SK-N-SH (cell line): ENCODE measurements at regions not wholly inside any gene's neighbourhood (a gene's known extent, or its start where the extent isn't known, plus 50 kb on each side); places are given as distances from the start of the nearest gene placed in this dataset.
A peak's percentile ranks its signal among the peaks of the same experiment; 100 is the strongest.

Experiments
- CTCF ChIA-PET: fragments of 300-600, 350-600 bp; formaldehyde crosslinking; extraction: SDS; loops from one replicate; lab custom pipeline; 2021; lab: Yijun Ruan, JAX
- POLR2A ChIA-PET: fragments of 350-600 bp; sonication (Branson Sonifier 250); formaldehyde crosslinking; extraction: SDS; loops from one replicate; lab custom pipeline; 2020; ENCODE audit warnings: antibody characterized with exemption, inconsistent platforms; lab: Yijun Ruan, JAX
- DNase-seq: peaks from one replicate; pipeline ENCODE4 v3.0.0; 2012
- H2AFZ ChIP-seq: fragments of 200-600 bp; sonication (generic); 2 replicates; pipeline ENCODE4 v1.8.1; 2016; ENCODE audit warnings: antibody characterized with exemption, mild to moderate bottlenecking, low read depth
- H3F3A ChIP-seq: fragments of 200-600 bp; sonication (generic); replicated peaks from 2 replicates; pipeline ENCODE3; 2016; ENCODE audit warnings: antibody characterized with exemption, mild to moderate bottlenecking; ENCODE audit not compliant: insufficient read depth
- H3K27ac ChIP-seq, 2 experiments: fragments of 200-500 bp in 1 of 2; fragments of 200-600 bp in 1 of 2; sonication (Bioruptor generic) in 1 of 2; sonication (generic), shearing (Covaris generic) in 1 of 2; 2 replicates each; pipeline versions ENCODE4 v1.5.1 to v1.6.1; 2014 to 2016; ENCODE audit warnings: low read depth in 2 of 2, inconsistent platforms in 1 of 2, low read length in 1 of 2, mild to moderate bottlenecking in 1 of 2, mixed read lengths in 1 of 2
- H3K27me3 ChIP-seq: fragments of 200-600 bp; sonication (generic), shearing (Covaris generic); 2 replicates; pipeline ENCODE4 v1.6.1; 2016; ENCODE audit warnings: mixed run types; ENCODE audit not compliant: insufficient read depth
- H3K36me3 ChIP-seq, 2 experiments: fragments of 200-500 bp in 1 of 2; fragments of 200-600 bp in 1 of 2; sonication (Bioruptor generic) in 1 of 2; sonication (generic) in 1 of 2; replicated peaks in 1 of 2; 2 replicates each; pipeline versions ENCODE3 to v1.5.1; 2014 to 2016; ENCODE audit warnings: low read length in 1 of 2, mild to moderate bottlenecking in 1 of 2; ENCODE audit not compliant: insufficient read depth in 2 of 2, control insufficient read depth in 1 of 2
- H3K4me1 ChIP-seq, 2 experiments: fragments of 200-500 bp in 1 of 2; fragments of 200-600 bp in 1 of 2; sonication (Bioruptor generic) in 1 of 2; sonication (generic), shearing (Covaris generic) in 1 of 2; 2 replicates each; pipeline versions ENCODE4 v1.5.1 to v1.6.1; 2014 to 2016; ENCODE audit warnings: low read depth in 1 of 2, low read length in 1 of 2, mixed run types in 1 of 2; ENCODE audit not compliant: insufficient read depth in 2 of 2, control insufficient read depth in 1 of 2
- H3K4me2 ChIP-seq: fragments of 200-600 bp; sonication (generic), shearing (Covaris generic); 2 replicates; pipeline ENCODE4 v1.6.1; 2017; ENCODE audit warnings: mixed run types
- H3K4me3 ChIP-seq, 2 experiments: fragments of 200-500 bp in 1 of 2; fragments of 200-600 bp in 1 of 2; sonication (Bioruptor generic) in 1 of 2; sonication (generic), shearing (Covaris generic) in 1 of 2; 2 replicates each; pipeline versions ENCODE4 v1.5.1 to v1.8.1; 2014 to 2016; ENCODE audit warnings: low read depth in 2 of 2, inconsistent platforms in 1 of 2, low read length in 1 of 2, mild to moderate bottlenecking in 1 of 2, mixed read lengths in 1 of 2, moderate library complexity in 1 of 2
- H3K79me2 ChIP-seq: fragments of 200-600 bp; sonication (generic); 2 replicates; pipeline ENCODE4 v1.8.1; 2017; ENCODE audit warnings: mild to moderate bottlenecking; ENCODE audit not compliant: insufficient read depth
- H3K9ac ChIP-seq: fragments of 200-600 bp; sonication (generic); 2 replicates; pipeline ENCODE4 v1.6.1; 2017; ENCODE audit warnings: mixed run types
- H3K9me2 ChIP-seq: fragments of 200-600 bp; sonication (generic); 2 replicates; pipeline ENCODE4 v1.6.1; 2017; ENCODE audit warnings: mixed run types
- H3K9me3 ChIP-seq: fragments of 200-600 bp; sonication (generic); 2 replicates; pipeline ENCODE4 v1.6.1; 2017; ENCODE audit warnings: mixed run types, mild to moderate bottlenecking, moderate library complexity
- H4K20me1 ChIP-seq: fragments of 200-600 bp; sonication (generic); 2 replicates; pipeline ENCODE4 v1.6.1; 2017; ENCODE audit warnings: mild to moderate bottlenecking, mixed run types; ENCODE audit not compliant: insufficient read depth
- ELF1 ChIP-seq: IDR thresholded peaks from 2 replicates; pipeline ENCODE4 v1.4.0; 2012
- EP300 ChIP-seq, 2 experiments: IDR thresholded peaks; 2 replicates each; pipeline versions ENCODE4 v1.4.0 to v1.6.1; 2012; ENCODE audit warnings: borderline replicate concordance in 1 of 2, low read depth in 1 of 2, low read length in 1 of 2
- EZH2phosphoT487 ChIP-seq: fragments of 200-600 bp; sonication (generic); IDR thresholded peaks from 2 replicates; pipeline ENCODE4 v1.6.1; 2017; ENCODE audit warnings: low read depth, mixed run types, mild to moderate bottlenecking, antibody characterized with exemption, moderate library complexity, borderline replicate concordance
- FOXM1 ChIP-seq: IDR thresholded peaks from 2 replicates; pipeline ENCODE4 v1.4.0; 2012; ENCODE audit warnings: low read depth, mild to moderate bottlenecking
- POLR2AphosphoS5 ChIP-seq: IDR thresholded peaks from 2 replicates; pipeline ENCODE4 v1.6.1; 2012; ENCODE audit warnings: low read depth, low read length
- RAD21 ChIP-seq: IDR thresholded peaks from 2 replicates; pipeline ENCODE4 v1.6.1; 2012; ENCODE audit warnings: mild to moderate bottlenecking, low read length
- RCOR1 ChIP-seq: fragments of 150-350 bp; IDR thresholded peaks from 2 replicates; pipeline ENCODE4 v1.6.1; 2017; ENCODE audit warnings: antibody characterized with exemption, low read length
- RFX5 ChIP-seq: IDR thresholded peaks from 2 replicates; pipeline ENCODE4 v1.6.1; 2012; ENCODE audit warnings: mild to moderate bottlenecking, improper control_type of control experiment, low read length
- RXRA ChIP-seq: IDR thresholded peaks from 2 replicates; pipeline ENCODE4 v1.4.0; 2012; ENCODE audit warnings: low read depth, mild to moderate bottlenecking, borderline replicate concordance
- TEAD4 ChIP-seq: IDR thresholded peaks from 2 replicates; pipeline ENCODE4 v1.4.0; 2012; ENCODE audit warnings: mild to moderate bottlenecking, borderline replicate concordance; ENCODE audit not compliant: insufficient read depth
- YY1 ChIP-seq: IDR thresholded peaks from 2 replicates; pipeline ENCODE4 v1.4.0; 2012; ENCODE audit warnings: low read depth, mild to moderate bottlenecking
- WGBS: methylation state at CpG from one replicate; pipeline ENCODE4 v1.1.6; 2017; ENCODE audit warnings: low lambda C conversion rate; 5-methylcytosine and 5-hydroxymethylcytosine counted together
- TF ChIP-seq, protein P1 (sequence below): fragments of 150-350 bp; IDR thresholded peaks from 2 replicates; pipeline ENCODE4 v1.6.1; 2016; ENCODE audit warnings: mild to moderate bottlenecking, low read depth, low read length
- TF ChIP-seq, protein P2 (sequence below): IDR thresholded peaks from 2 replicates; pipeline ENCODE4 v1.4.0; 2012; ENCODE audit warnings: low read depth
- TF ChIP-seq, protein P3 (sequence below): IDR thresholded peaks from 2 replicates; pipeline ENCODE4; 2012
- TF ChIP-seq, protein P4 (sequence below): IDR thresholded peaks from 2 replicates; pipeline ENCODE4 v1.4.0; 2012; ENCODE audit warnings: low read depth, borderline replicate concordance
- TF ChIP-seq, protein P5 (sequence below): fragments of 200-600 bp; sonication (generic); IDR thresholded peaks from 2 replicates; pipeline ENCODE4 v1.6.1; 2017; ENCODE audit warnings: antibody characterized with exemption, mild to moderate bottlenecking, moderate library complexity

DNA sequence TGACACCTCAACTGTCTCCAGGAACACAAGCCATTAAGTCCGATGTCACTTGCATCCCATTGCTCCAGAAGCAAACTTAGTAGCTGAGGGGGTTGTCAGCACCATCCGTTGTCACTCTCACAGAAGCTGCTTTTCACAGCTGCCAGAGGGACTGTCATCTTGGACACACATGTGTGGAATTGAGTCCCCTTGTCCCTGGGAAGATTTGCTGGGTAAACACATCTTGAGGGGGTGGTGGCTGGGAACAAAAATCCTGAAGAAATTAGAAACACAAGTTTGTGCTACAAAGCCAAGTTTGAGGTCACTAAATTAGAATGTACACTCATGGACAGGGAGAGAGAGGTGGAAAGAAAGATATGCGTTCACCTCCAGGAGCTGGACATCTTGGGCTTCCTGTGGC, 55.2 kb upstream of the ADRA1B start (continued):
- no peak for TF ChIP-seq YY1
- TF ChIP-seq, protein P1, sequence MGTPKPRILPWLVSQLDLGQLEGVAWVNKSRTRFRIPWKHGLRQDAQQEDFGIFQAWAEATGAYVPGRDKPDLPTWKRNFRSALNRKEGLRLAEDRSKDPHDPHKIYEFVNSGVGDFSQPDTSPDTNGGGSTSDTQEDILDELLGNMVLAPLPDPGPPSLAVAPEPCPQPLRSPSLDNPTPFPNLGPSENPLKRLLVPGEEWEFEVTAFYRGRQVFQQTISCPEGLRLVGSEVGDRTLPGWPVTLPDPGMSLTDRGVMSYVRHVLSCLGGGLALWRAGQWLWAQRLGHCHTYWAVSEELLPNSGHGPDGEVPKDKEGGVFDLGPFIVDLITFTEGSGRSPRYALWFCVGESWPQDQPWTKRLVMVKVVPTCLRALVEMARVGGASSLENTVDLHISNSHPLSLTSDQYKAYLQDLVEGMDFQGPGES, result no peak
- TF ChIP-seq, protein P2, sequence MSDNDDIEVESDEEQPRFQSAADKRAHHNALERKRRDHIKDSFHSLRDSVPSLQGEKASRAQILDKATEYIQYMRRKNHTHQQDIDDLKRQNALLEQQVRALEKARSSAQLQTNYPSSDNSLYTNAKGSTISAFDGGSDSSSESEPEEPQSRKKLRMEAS, result no peak
- TF ChIP-seq TEAD4, result no peak

DNA sequence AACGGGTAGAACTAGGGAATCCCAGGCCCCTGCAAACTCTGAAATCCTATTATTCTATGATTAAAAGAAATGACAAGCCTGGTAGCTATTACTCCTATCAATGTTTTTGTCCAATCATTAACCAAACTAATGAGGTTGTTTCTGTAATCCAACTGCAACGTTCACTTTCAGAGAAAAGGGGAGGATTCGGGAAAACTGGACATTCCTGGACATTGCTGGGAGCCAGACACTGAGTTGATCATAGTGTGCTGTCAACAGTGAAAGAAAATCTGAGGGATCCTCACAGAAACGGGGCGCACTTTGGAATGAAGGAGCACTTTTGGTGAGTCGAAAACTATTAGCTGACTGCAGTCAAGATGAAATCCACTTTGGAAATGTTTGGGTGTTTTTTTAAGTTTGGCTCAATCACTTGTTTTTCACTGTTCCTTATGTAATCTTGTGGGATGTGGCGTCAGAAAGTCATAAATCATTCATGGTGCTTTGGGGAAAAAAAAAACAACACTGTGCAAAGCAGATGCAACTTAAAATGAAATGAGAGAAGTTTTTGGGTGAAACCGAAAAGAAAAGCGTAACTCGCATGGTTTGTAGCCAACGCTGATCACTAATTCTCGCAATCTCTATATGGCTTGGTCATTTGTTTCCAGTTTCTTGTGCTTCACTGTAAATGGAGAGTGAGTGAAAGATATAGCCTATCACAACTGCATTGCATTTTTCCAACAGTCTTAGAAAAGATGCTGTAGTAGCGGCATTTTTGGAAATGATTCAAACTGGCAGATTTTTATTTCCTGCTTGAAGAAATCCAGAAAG, 51.2 kb upstream of the ADRA1B start:
- CTCF ChIA-PET, result no interaction called here
- H3K9ac ChIP-seq, result no peak overlapping the region
- POLR2A ChIA-PET, result no interaction called here
- 57% methylated on average over 13 of the region's 13 CpGs for WGBS
- H3K27me3 ChIP-seq, result no peaks in the 10 kb centered on the region
- H3K4me3 ChIP-seq, result no peak overlapping the region
- no peak overlapping the region for H3K27ac ChIP-seq
- no peaks in the 10 kb centered on the region for H3K36me3 ChIP-seq
- H2AFZ ChIP-seq, result no peak overlapping the region
- H3K4me2 ChIP-seq, result no peak overlapping the region
- no peaks in the 10 kb centered on the region for H3K9me2 ChIP-seq
- H3K4me1 ChIP-seq, result no peaks in the 10 kb centered on the region
- H4K20me1 ChIP-seq, result no peaks in the 10 kb centered on the region
- no peaks in the 10 kb centered on the region for H3F3A ChIP-seq
- no peak for TF ChIP-seq FOXM1
- no peak for TF ChIP-seq EZH2phosphoT487
- TF ChIP-seq RCOR1, result no peak
- no peak for TF ChIP-seq RFX5
- TF ChIP-seq, protein P3, sequence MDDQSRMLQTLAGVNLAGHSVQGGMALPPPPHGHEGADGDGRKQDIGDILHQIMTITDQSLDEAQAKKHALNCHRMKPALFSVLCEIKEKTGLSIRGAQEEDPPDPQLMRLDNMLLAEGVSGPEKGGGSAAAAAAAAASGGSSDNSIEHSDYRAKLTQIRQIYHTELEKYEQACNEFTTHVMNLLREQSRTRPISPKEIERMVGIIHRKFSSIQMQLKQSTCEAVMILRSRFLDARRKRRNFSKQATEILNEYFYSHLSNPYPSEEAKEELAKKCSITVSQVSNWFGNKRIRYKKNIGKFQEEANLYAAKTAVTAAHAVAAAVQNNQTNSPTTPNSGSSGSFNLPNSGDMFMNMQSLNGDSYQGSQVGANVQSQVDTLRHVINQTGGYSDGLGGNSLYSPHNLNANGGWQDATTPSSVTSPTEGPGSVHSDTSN, result peak; percentile 41
- H3K79me2 ChIP-seq, result no peaks in the 10 kb centered on the region
- DNase-seq, result no peak
- H3K9me3 ChIP-seq, result no peaks in the 10 kb centered on the region

DNA sequence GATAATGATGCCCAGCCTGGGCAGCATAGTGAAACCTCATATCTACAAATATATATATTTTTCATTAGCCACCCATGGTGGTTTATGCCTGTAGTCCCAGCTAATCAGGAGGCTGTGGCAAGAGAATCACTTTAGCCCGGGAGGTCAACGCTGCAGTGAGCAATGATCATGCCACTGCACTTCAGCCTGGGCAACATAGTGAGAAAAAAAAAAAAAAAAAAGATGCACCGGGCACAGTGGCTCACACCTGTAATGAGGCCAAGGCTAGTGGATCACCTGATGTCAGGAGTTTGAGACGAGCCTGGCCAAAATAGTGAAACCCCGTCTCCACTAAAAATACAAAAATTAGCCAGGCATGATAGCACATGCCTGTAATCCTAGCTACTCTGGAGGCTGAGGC, 50.2 kb upstream of the ADRA1B start:
- Histone ChIP-seq H3K36me3 (no peaks in the 10 kb centered on the region), H3K27ac (no peak overlapping the region)
- TF ChIP-seq ELF1 (no peak), POLR2AphosphoS5 (no peak), TEAD4 (no peak), YY1 (no peak), RAD21 (no peak), RXRA (no peak), EP300 (IDR thresholded peaks at IDR 0.05; ENCODE audit: borderline replicate concordance in 1 of 2, low read depth in 1 of 2, low read length in 1 of 2) (no peak)
- TF ChIP-seq, protein P4, sequence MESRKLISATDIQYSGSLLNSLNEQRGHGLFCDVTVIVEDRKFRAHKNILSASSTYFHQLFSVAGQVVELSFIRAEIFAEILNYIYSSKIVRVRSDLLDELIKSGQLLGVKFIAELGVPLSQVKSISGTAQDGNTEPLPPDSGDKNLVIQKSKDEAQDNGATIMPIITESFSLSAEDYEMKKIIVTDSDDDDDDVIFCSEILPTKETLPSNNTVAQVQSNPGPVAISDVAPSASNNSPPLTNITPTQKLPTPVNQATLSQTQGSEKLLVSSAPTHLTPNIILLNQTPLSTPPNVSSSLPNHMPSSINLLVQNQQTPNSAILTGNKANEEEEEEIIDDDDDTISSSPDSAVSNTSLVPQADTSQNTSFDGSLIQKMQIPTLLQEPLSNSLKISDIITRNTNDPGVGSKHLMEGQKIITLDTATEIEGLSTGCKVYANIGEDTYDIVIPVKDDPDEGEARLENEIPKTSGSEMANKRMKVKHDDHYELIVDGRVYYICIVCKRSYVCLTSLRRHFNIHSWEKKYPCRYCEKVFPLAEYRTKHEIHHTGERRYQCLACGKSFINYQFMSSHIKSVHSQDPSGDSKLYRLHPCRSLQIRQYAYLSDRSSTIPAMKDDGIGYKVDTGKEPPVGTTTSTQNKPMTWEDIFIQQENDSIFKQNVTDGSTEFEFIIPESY, result no peak
- TF ChIP-seq, protein P5, sequence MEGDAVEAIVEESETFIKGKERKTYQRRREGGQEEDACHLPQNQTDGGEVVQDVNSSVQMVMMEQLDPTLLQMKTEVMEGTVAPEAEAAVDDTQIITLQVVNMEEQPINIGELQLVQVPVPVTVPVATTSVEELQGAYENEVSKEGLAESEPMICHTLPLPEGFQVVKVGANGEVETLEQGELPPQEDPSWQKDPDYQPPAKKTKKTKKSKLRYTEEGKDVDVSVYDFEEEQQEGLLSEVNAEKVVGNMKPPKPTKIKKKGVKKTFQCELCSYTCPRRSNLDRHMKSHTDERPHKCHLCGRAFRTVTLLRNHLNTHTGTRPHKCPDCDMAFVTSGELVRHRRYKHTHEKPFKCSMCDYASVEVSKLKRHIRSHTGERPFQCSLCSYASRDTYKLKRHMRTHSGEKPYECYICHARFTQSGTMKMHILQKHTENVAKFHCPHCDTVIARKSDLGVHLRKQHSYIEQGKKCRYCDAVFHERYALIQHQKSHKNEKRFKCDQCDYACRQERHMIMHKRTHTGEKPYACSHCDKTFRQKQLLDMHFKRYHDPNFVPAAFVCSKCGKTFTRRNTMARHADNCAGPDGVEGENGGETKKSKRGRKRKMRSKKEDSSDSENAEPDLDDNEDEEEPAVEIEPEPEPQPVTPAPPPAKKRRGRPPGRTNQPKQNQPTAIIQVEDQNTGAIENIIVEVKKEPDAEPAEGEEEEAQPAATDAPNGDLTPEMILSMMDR, result no peak
- TF ChIP-seq, all 33 proteins: peak for 0
- no peaks in the 10 kb centered on the region for H3K9me2 ChIP-seq
- H3K4me3 ChIP-seq, result no peak overlapping the region
- no peaks in the 10 kb centered on the region for H4K20me1 ChIP-seq
- no peaks in the 10 kb centered on the region for H3K27me3 ChIP-seq
- H3K4me1 ChIP-seq, result no peaks in the 10 kb centered on the region
- POLR2A ChIA-PET, result no interaction called here
- no peak overlapping the region for H3K4me2 ChIP-seq
- no peaks in the 10 kb centered on the region for H3F3A ChIP-seq
- no peak overlapping the region for H3K9ac ChIP-seq
- CTCF ChIA-PET, result no interaction called here
- H3K9me3 ChIP-seq, result no peaks in the 10 kb centered on the region
- DNase-seq, result no peak
- H2AFZ ChIP-seq, result no peak overlapping the region
- WGBS, result 67% methylated on average over 5 of the region's 5 CpGs
- no peaks in the 10 kb centered on the region for H3K79me2 ChIP-seq
